CD14-positive monocyte (primary cell): ENCODE measurements at regions not wholly inside any gene's neighbourhood (a gene's known extent, or its start where the extent isn't known, plus 50 kb on each side); places are given as distances from the start of the nearest gene placed in this dataset.

Experiments
- DNase-seq, 3 donors: peaks; one replicate each; pipeline ENCODE4 v3.0.0-alpha.2; 2011 to 2022
- H2AFZ ChIP-seq: 2 replicates; pipeline ENCODE4 v1.6.0; 2012; ENCODE audit warnings: mild to moderate bottlenecking, low read depth, low read length, inconsistent platforms; ENCODE audit not compliant: insufficient read depth, poor library complexity, severe bottlenecking
- H3K27ac ChIP-seq, 2 donors: 1 replicate in 1 of 2; 2 replicates in 1 of 2; pipeline ENCODE4 v1.5.1; 2012 to 2013; ENCODE audit warnings: low read length in 2 of 2, control low read depth in 1 of 2, inconsistent platforms in 1 of 2, low read depth in 1 of 2, mild to moderate bottlenecking in 1 of 2
- H3K27me3 ChIP-seq, 2 donors: one replicate each; pipeline versions ENCODE4 v1.6.0 to v1.6.1; 2011 to 2013; ENCODE audit warnings: low read length in 2 of 2; ENCODE audit not compliant: control insufficient read depth in 2 of 2, insufficient read depth in 2 of 2
- H3K36me3 ChIP-seq, 2 donors: replicated peaks in 1 of 2; 1 replicate in 1 of 2; 2 replicates in 1 of 2; pipeline versions ENCODE4 v1.5.1 to v1.6.1; 2012 to 2013; ENCODE audit warnings: low read length in 2 of 2, control low read depth in 1 of 2, inconsistent platforms in 1 of 2, mild to moderate bottlenecking in 1 of 2; ENCODE audit not compliant: insufficient read depth in 2 of 2, control insufficient read depth in 1 of 2
- H3K4me1 ChIP-seq, 2 donors: 1 replicate in 1 of 2; 2 replicates in 1 of 2; pipeline versions ENCODE4 v1.5.1 to v1.6.1; 2012 to 2013; ENCODE audit warnings: low read length in 2 of 2, control low read depth in 1 of 2, inconsistent platforms in 1 of 2, mild to moderate bottlenecking in 1 of 2, moderate library complexity in 1 of 2; ENCODE audit not compliant: insufficient read depth in 2 of 2, control insufficient read depth in 1 of 2
- H3K4me2 ChIP-seq: replicated peaks from 2 replicates; pipeline ENCODE3; 2012; ENCODE audit warnings: low read length, moderate library complexity, mild to moderate bottlenecking; ENCODE audit not compliant: poor library complexity, severe bottlenecking; ENCODE audit errors: extremely low read depth
- H3K4me3 ChIP-seq, 3 experiments: fragments of 200-600 bp in 1 of 3; sonication (generic) in 1 of 3; replicated peaks in 1 of 3; 1 replicate in 2 of 3; 2 replicates in 1 of 3; pipeline ENCODE4 v1.5.1; 2011 to 2013; ENCODE audit warnings: low read length in 3 of 3, mild to moderate bottlenecking in 3 of 3, control low read depth in 2 of 3, low read depth in 2 of 3, inconsistent platforms in 1 of 3, moderate library complexity in 1 of 3
- H3K79me2 ChIP-seq: 2 replicates; pipeline ENCODE4 v1.6.0; 2012; ENCODE audit warnings: mild to moderate bottlenecking, control low read depth, inconsistent platforms, low read length, moderate library complexity; ENCODE audit not compliant: insufficient read depth
- H3K9ac ChIP-seq: 2 replicates; pipeline ENCODE4 v1.6.0; 2017; ENCODE audit warnings: low read length, mild to moderate bottlenecking; ENCODE audit not compliant: insufficient read depth, poor library complexity, severe bottlenecking
- H3K9me3 ChIP-seq, 2 donors: replicated peaks in 1 of 2; 1 replicate in 1 of 2; 2 replicates in 1 of 2; pipeline versions ENCODE4 v1.5.1 to v1.6.1; 2012 to 2013; ENCODE audit warnings: low read length in 2 of 2, control low read depth in 1 of 2; ENCODE audit not compliant: control insufficient read depth in 1 of 2, insufficient read depth in 1 of 2
- H4K20me1 ChIP-seq: 2 replicates; pipeline ENCODE4 v1.6.0; 2012; ENCODE audit warnings: mild to moderate bottlenecking, low read length, control low read depth, moderate library complexity; ENCODE audit not compliant: insufficient read depth
- H3K27ac Mint-ChIP-seq, 7 donors: one replicate each; pipeline ENCODE4 v1.8.0; 2020; ENCODE audit warnings: mild to moderate bottlenecking in 7 of 7, mixed read lengths in 7 of 7, moderate library complexity in 6 of 7, inconsistent platforms in 2 of 7
- H3K27me3 Mint-ChIP-seq, 3 donors: one replicate each; pipeline ENCODE4 v1.8.0; 2021 to 2022; ENCODE audit warnings: low read depth in 3 of 3, mild to moderate bottlenecking in 3 of 3, mixed read lengths in 3 of 3, moderate library complexity in 3 of 3, inconsistent platforms in 1 of 3
- H3K36me3 Mint-ChIP-seq, 2 donors: one replicate each; pipeline ENCODE4 v1.8.0; 2020; ENCODE audit warnings: mixed read lengths in 2 of 2, inconsistent platforms in 1 of 2, mild to moderate bottlenecking in 1 of 2
- H3K4me1 Mint-ChIP-seq: one replicate; pipeline ENCODE4 v1.8.0; 2020; ENCODE audit warnings: mild to moderate bottlenecking, mixed read lengths
- H3K4me3 Mint-ChIP-seq, 2 donors: one replicate each; pipeline ENCODE4 v1.8.0; 2020; ENCODE audit warnings: mild to moderate bottlenecking in 2 of 2, mixed read lengths in 2 of 2, moderate library complexity in 1 of 2
- H3K9me3 Mint-ChIP-seq, 7 donors: one replicate each; pipeline ENCODE4 v1.8.0; 2020 to 2022; ENCODE audit warnings: mixed read lengths in 7 of 7, mild to moderate bottlenecking in 6 of 7, moderate library complexity in 6 of 7, inconsistent platforms in 2 of 7
- CTCF ChIP-seq: fragments of 200-600 bp; IDR thresholded peaks from one replicate; pipeline ENCODE4 v1.8.0; 2022; ENCODE audit warnings: antibody characterized with exemption, mild to moderate bottlenecking
- WGBS: methylation state at CpG from one replicate; pipeline ENCODE4 v1.1.5; 2013; ENCODE audit warnings: missing lambda C conversion rate; ENCODE audit not compliant: insufficient coverage; 5-methylcytosine and 5-hydroxymethylcytosine counted together
- intact Hi-C, 2 donors: fragments of 100-400 bp; cut with micrococcal nuclease; formaldehyde crosslinking; loops; one replicate each; pipeline versions ENCODE4 v1.15.0 to v1.15.1; 2023

DNA sequence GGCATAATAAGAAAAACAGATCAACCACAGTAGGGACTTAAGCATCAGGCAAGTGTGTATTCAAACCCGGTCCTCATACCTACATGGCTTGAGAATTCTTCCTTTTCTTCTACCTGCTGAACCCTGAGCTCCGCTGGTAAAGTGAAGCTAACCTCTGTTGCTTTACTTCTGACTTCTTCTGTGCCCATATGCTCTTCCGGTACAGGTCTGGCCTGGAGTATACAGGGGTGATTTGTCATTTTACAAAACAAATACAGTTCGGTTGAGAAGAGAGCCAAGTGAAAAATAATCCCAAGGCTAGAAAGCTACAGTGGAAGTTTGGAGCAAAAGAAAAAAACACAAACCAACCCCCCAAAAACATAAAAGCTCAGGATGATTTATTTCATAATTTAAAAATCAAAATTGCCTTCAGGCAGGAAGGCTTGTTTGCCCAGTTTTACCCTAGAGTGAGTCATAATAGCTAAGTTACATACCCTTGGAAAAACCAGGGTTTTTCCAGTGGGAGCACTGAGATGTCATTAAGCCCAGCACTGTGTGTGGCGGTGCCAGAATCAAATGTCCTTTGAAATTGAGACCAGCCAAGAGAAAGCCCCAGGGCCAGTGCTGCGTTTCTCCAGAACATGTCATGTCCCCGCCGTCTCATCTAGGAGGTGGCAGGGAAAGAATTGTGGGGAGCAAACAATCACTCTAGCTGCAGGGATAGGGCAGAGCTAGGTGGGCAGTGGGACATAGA is 305.5 kb upstream of the ISX start:
- no peaks in the 10 kb centered on the region for H3K4me1 ChIP-seq
- H3K27me3 ChIP-seq = no peaks in the 10 kb centered on the region
- 94% methylated on average over 5 of the region's 8 CpGs for WGBS
- no peak for DNase-seq
- no peaks in the 10 kb centered on the region for H3K79me2 ChIP-seq
- Mint-ChIP-seq H3K9me3 (peaks cover 0 to 7% (median 0%) of the 10 kb centered on the region in 7 donors), H3K36me3 (no peaks in the 10 kb centered on the region), H3K27ac (no peak overlapping the region), H3K4me3 (no peak overlapping the region), H3K27me3 (peaks cover 0 to 3% (median 0%) of the 10 kb centered on the region in 3 donors), H3K4me1 (no peaks in the 10 kb centered on the region)
- H2AFZ ChIP-seq = no peak overlapping the region
- H3K9ac ChIP-seq = no peak overlapping the region
- H3K4me3 ChIP-seq = no peak overlapping the region
- no peak overlapping the region for H3K27ac ChIP-seq
- intact Hi-C loops = no loop called here
- TF ChIP-seq CTCF = no peak
- no peaks in the 10 kb centered on the region for H3K9me3 ChIP-seq
- no peaks in the 10 kb centered on the region for H4K20me1 ChIP-seq
- no peaks in the 10 kb centered on the region for H3K36me3 ChIP-seq
- no peak overlapping the region for H3K4me2 ChIP-seq

- peaks cover 0 to 5% (median 0%) of the 10 kb centered on the region in 7 donors for H3K9me3 Mint-ChIP-seq
- no peaks in the 10 kb centered on the region for H3K79me2 ChIP-seq
- H3K36me3 Mint-ChIP-seq = no peaks in the 10 kb centered on the region
- peaks cover 0 to 3% (median under 1%) of the 10 kb centered on the region in 3 donors for H3K27me3 Mint-ChIP-seq
- H3K4me1 ChIP-seq = no peaks in the 10 kb centered on the region
- H3K27ac ChIP-seq = no peak overlapping the region
- no peaks in the 10 kb centered on the region for H4K20me1 ChIP-seq
- H3K4me3 Mint-ChIP-seq = no peak overlapping the region
- no peak overlapping the region for H3K9ac ChIP-seq
- no peaks in the 10 kb centered on the region for H3K27me3 ChIP-seq
- H3K4me2 ChIP-seq = no peak overlapping the region
- no peak overlapping the region for H3K4me3 ChIP-seq
- no peaks in the 10 kb centered on the region for H3K9me3 ChIP-seq
- no peak for TF ChIP-seq CTCF
- no peaks in the 10 kb centered on the region for H3K36me3 ChIP-seq
- no peak overlapping the region for H3K27ac Mint-ChIP-seq
- H2AFZ ChIP-seq = no peak overlapping the region
- H3K4me1 Mint-ChIP-seq = no peaks in the 10 kb centered on the region
- WGBS = 92% methylated on average over 3 of the region's 6 CpGs
- no peak for DNase-seq
- intact Hi-C loops = no loop called here
Observed at GRCh38 chr22:34761111-34761510, 304.8 kb upstream of the ISX start.
